GM19351 (cell line): ENCODE measurements at regions not wholly inside any gene's neighbourhood (a gene's known extent, or its start where the extent isn't known, plus 50 kb on each side); places are given as distances from the start of the nearest gene placed in this dataset.
"Not testable (repeated sequence)": the region's sequence is repeated elsewhere in the genome, so short reads cannot be mapped to it uniquely, and the experiment has no call there.

ENCODE experiments used
- ATAC-seq: cut with Tn5 transposase; IDR thresholded peaks from one replicate; pipeline ENCODE4 v1.9.1; 2021; ENCODE audit warnings: mild to moderate bottlenecking, moderate library complexity; ENCODE audit not compliant: unreplicated experiment

- ATAC-seq, result no peak
These were observed 1082.9 kb downstream of the BCL11B start for GRCh38 chr14:98189062-98189461.

GRCh38 chr14:98189511-98189910 lies 1082.5 kb downstream of the BCL11B start:
- ATAC-seq, result no peak

GRCh38 chr14:98189944-98190343 lies 1082.1 kb downstream of the BCL11B start:
- no peak for ATAC-seq

GRCh38 chr14:98192946-98193345 lies 1079.1 kb downstream of the BCL11B start:
- ATAC-seq, result no peak

GRCh38 chr14:98194821-98195220 lies 1077.2 kb downstream of the BCL11B start:
- ATAC-seq, result no peak

GRCh38 chr14:98195256-98195655 lies 1076.7 kb downstream of the BCL11B start:
- ATAC-seq, result no peak

- no peak for ATAC-seq
These were observed 1074.1 kb downstream of the BCL11B start for GRCh38 chr14:98197933-98198332.

GRCh38 chr14:98198385-98198784 lies 1073.6 kb downstream of the BCL11B start:
- no peak for ATAC-seq

- no peak for ATAC-seq
These were observed 1071.4 kb downstream of the BCL11B start for GRCh38 chr14:98200601-98201000.

- ATAC-seq, result no peak
These were observed 1068.6 kb downstream of the BCL11B start for GRCh38 chr14:98203421-98203820.

GRCh38 chr14:98204139-98204538 lies 1067.9 kb downstream of the BCL11B start:
- ATAC-seq, result no peak

- ATAC-seq, result no peak
These were observed 1064.6 kb downstream of the BCL11B start for GRCh38 chr14:98207415-98207814.

- ATAC-seq, result no peak
These were observed 1063.8 kb downstream of the BCL11B start for GRCh38 chr14:98208211-98208611.

GRCh38 chr14:98208943-98209342 lies 1063.1 kb downstream of the BCL11B start:
- ATAC-seq, result no peak

GRCh38 chr14:98210045-98210672 lies 1061.8 kb downstream of the BCL11B start:
- ATAC-seq, result no peak

GRCh38 chr14:98217530-98217929 lies 1054.5 kb downstream of the BCL11B start:
- no peak for ATAC-seq

GRCh38 chr14:98218218-98218617 lies 1053.8 kb downstream of the BCL11B start:
- no peak for ATAC-seq

- no peak for ATAC-seq
These were observed 1052.4 kb downstream of the BCL11B start for GRCh38 chr14:98219638-98220037.

GRCh38 chr14:98223106-98223505 lies 1048.9 kb downstream of the BCL11B start:
- ATAC-seq, result no peak

- ATAC-seq, result not testable (repeated sequence)
These were observed 1048.3 kb downstream of the BCL11B start for GRCh38 chr14:98223710-98224109.

GRCh38 chr14:98226411-98226810 lies 1045.6 kb downstream of the BCL11B start:
- ATAC-seq, result no peak

- ATAC-seq, result no peak
These were observed 1044.8 kb downstream of the BCL11B start for GRCh38 chr14:98227000-98227726.

- no peak for ATAC-seq
These were observed 1044.3 kb downstream of the BCL11B start for GRCh38 chr14:98227727-98228111.
